Progenitor cell of endocrine pancreas (in vitro differentiated cells): ENCODE measurements at regions not wholly inside any gene's neighbourhood (a gene's known extent, or its start where the extent isn't known, plus 50 kb on each side); places are given as distances from the start of the nearest gene placed in this dataset.

Experiments used
- DNase-seq: peaks from one replicate; pipeline ENCODE4 v3.0.0; 2021; ENCODE audit warnings: low spot score; ENCODE audit not compliant: unreplicated experiment
- H3K27ac Mint-ChIP-seq: 2 replicates; pipeline ENCODE4 v1.8.0; 2021; ENCODE audit warnings: mild to moderate bottlenecking, moderate library complexity, mixed read lengths
- H3K27me3 Mint-ChIP-seq: 2 replicates; pipeline ENCODE4 v1.8.0; 2021; ENCODE audit warnings: mixed read lengths
- H3K36me3 Mint-ChIP-seq: 2 replicates; pipeline ENCODE4 v1.8.0; 2022; ENCODE audit warnings: mixed read lengths; ENCODE audit not compliant: insufficient read depth
- H3K4me1 Mint-ChIP-seq: 2 replicates; pipeline ENCODE4 v1.8.0; 2021; ENCODE audit warnings: low read depth, mixed read lengths
- H3K4me3 Mint-ChIP-seq: 2 replicates; pipeline ENCODE4 v1.8.0; 2021; ENCODE audit warnings: low read depth, mild to moderate bottlenecking, moderate library complexity, mixed read lengths
- H3K9me3 Mint-ChIP-seq: 2 replicates; pipeline ENCODE4 v1.8.0; 2021; ENCODE audit warnings: low read depth, mixed read lengths
- TF ChIP-seq, protein P1 (sequence below): fragments of 200-600 bp; sonication (generic); IDR thresholded peaks from one replicate; pipeline ENCODE4 v1.5.0; 2021; ENCODE audit warnings: antibody characterized with exemption, mild to moderate bottlenecking; ENCODE audit not compliant: unreplicated experiment

DNA sequence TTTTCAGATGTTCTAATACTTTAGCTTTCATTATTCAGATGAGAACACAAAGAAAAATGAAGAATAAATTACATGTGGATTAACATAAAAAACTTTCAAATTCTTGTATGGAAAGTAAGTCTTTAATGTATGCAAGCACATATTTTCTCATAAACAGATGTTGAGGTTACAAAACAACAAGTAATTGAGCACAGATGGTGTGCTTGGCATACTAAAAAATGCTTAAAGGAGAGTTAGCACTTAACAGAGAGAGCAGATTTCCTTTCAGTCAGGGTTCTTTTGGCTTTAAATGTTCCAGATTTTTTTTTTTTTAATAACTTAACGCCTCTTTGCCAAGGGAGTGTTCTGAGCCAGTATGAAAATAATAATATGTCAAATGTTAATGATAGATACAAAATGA is 96.0 kb downstream of the RASSF9 start:
- Mint-ChIP-seq H3K4me1 (no peaks in the 10 kb centered on the region), H3K27me3 (no peaks in the 10 kb centered on the region), H3K9me3 (no peaks in the 10 kb centered on the region), H3K4me3 (no peak overlapping the region), H3K36me3 (no peaks in the 10 kb centered on the region), H3K27ac (no peak overlapping the region)
- DNase-seq = no peak
- TF ChIP-seq, protein P1, sequence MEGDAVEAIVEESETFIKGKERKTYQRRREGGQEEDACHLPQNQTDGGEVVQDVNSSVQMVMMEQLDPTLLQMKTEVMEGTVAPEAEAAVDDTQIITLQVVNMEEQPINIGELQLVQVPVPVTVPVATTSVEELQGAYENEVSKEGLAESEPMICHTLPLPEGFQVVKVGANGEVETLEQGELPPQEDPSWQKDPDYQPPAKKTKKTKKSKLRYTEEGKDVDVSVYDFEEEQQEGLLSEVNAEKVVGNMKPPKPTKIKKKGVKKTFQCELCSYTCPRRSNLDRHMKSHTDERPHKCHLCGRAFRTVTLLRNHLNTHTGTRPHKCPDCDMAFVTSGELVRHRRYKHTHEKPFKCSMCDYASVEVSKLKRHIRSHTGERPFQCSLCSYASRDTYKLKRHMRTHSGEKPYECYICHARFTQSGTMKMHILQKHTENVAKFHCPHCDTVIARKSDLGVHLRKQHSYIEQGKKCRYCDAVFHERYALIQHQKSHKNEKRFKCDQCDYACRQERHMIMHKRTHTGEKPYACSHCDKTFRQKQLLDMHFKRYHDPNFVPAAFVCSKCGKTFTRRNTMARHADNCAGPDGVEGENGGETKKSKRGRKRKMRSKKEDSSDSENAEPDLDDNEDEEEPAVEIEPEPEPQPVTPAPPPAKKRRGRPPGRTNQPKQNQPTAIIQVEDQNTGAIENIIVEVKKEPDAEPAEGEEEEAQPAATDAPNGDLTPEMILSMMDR = no peak

DNA sequence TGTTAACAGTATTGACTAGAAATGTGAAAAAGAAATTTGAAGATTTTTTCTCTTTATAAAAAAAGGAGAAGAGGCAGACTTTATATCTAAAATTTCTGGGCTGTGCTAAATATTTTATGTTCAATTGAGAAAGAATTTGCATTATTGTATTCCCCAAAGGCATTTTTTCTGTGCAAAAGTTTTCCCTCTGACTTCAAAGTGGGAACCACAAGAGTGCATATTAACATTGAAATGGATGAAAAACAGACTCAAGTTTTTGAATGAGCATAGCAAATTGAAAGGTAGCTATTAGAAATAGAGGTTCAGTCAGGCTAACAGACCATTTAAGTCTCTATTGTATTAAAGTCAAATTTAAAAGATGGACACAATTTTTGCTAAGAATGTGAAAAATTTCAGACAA is 95.2 kb downstream of the RASSF9 start:
- no peak for DNase-seq
- Mint-ChIP-seq H3K4me1 (no peaks in the 10 kb centered on the region), H3K4me3 (no peak overlapping the region), H3K27ac (no peak overlapping the region), H3K36me3 (no peaks in the 10 kb centered on the region), H3K27me3 (no peaks in the 10 kb centered on the region), H3K9me3 (no peaks in the 10 kb centered on the region)
- TF ChIP-seq, protein P1 = no peak

DNA sequence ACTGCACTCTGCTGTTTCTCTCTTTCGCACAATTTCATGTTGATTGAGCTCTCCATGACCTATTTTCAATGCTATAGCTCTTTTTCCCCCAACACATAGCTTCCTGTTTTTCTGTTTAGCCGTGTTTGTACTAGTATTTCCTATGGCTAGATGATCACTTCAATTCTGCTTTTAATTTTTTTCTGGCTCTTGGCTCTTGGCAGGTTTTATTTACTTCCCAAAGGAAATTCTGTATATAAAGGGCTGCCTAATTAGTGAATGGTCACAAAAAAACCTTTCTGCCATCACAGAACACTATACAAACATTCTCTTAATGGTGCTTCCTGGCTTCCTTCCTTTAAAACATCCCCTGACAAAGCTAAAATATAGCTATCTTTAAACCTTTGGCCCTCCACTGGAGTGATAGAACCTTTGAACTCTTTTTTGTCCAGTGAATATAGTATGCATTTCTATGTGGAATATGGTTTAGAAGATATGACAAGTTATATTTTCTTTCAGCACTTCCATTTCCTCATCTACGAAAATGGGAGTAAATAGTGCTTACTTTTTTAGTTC is 88.2 kb downstream of the RASSF9 start:
- TF ChIP-seq, protein P1 = no peak
- no peaks in the 10 kb centered on the region for H3K36me3 Mint-ChIP-seq
- no peaks in the 10 kb centered on the region for H3K9me3 Mint-ChIP-seq
- no peak for DNase-seq
- H3K4me1 Mint-ChIP-seq = peaks cover 8% of the 10 kb centered on the region
- H3K4me3 Mint-ChIP-seq = no peak overlapping the region
- no peaks in the 10 kb centered on the region for H3K27me3 Mint-ChIP-seq
- no peak overlapping the region for H3K27ac Mint-ChIP-seq
